ENCODE measurements at regions not wholly inside any gene's neighbourhood (a gene's known extent, or its start where the extent isn't known, plus 50 kb on each side); places are given as distances from the start of the nearest gene placed in this dataset.
"Not testable (repeated sequence)": the region's sequence is repeated elsewhere in the genome, so short reads cannot be mapped to it uniquely, and the experiment has no call there.

GRCh38 chr3:168738527-168739325, 643.0 kb upstream of the GOLIM4 start:
- no peak for DNase-seq

GRCh38 chr3:168736202-168736601, 640.5 kb upstream of the GOLIM4 start:
- no peak for DNase-seq

- no peak for DNase-seq
Measured at GRCh38 chr3:168730073-168730472, 634.3 kb upstream of the GOLIM4 start.

- no peak for DNase-seq
Measured at GRCh38 chr3:168722091-168722490, 626.4 kb upstream of the GOLIM4 start.

GRCh38 chr3:168714609-168715240, 619.0 kb upstream of the GOLIM4 start:
- DNase-seq = no peak

GRCh38 chr3:168709073-168709472, 613.3 kb upstream of the GOLIM4 start:
- no peak for DNase-seq

- no peak for DNase-seq
Measured at GRCh38 chr3:168707900-168708299, 612.2 kb upstream of the GOLIM4 start.

- DNase-seq = no peak
Measured at GRCh38 chr3:168705412-168705811, 609.7 kb upstream of the GOLIM4 start.

- no peak for DNase-seq
Measured at GRCh38 chr3:168696051-168696450, 600.3 kb upstream of the GOLIM4 start.

GRCh38 chr3:168693870-168694269, 598.1 kb upstream of the GOLIM4 start:
- DNase-seq = no peak

- DNase-seq = no peak
Measured at GRCh38 chr3:168688267-168688666, 592.5 kb upstream of the GOLIM4 start.

- no peak for DNase-seq
Measured at GRCh38 chr3:168684519-168684918, 588.8 kb upstream of the GOLIM4 start.

- DNase-seq = no peak
Measured at GRCh38 chr3:168678730-168679129, 583.0 kb upstream of the GOLIM4 start.

GRCh38 chr3:168671091-168671490, 575.4 kb upstream of the GOLIM4 start:
- DNase-seq = no peak

GRCh38 chr3:168660879-168661657, 565.3 kb upstream of the GOLIM4 start:
- not testable (repeated sequence) for DNase-seq

GRCh38 chr3:168659015-168659414, 563.3 kb upstream of the GOLIM4 start:
- DNase-seq = no peak

GRCh38 chr3:168655611-168656010, 559.9 kb upstream of the GOLIM4 start:
- no peak for DNase-seq

- DNase-seq = no peak
Measured at GRCh38 chr3:168654700-168655099, 559.0 kb upstream of the GOLIM4 start.

- no peak for DNase-seq
Measured at GRCh38 chr3:168653255-168653654, 557.5 kb upstream of the GOLIM4 start.

- DNase-seq = no peak
Measured at GRCh38 chr3:168648321-168648720, 552.6 kb upstream of the GOLIM4 start.

- DNase-seq = no peak
Measured at GRCh38 chr3:168647582-168647981, 551.9 kb upstream of the GOLIM4 start.

- no peak for DNase-seq
Measured at GRCh38 chr3:168645180-168645579, 549.5 kb upstream of the GOLIM4 start.

GRCh38 chr3:168628549-168628948, 532.8 kb upstream of the GOLIM4 start:
- no peak for DNase-seq

- no peak for DNase-seq
Measured at GRCh38 chr3:168625477-168625876, 529.8 kb upstream of the GOLIM4 start.
